Karpas-422 (cell line): ENCODE measurements at regions not wholly inside any gene's neighbourhood (a gene's known extent, or its start where the extent isn't known, plus 50 kb on each side); places are given as distances from the start of the nearest gene placed in this dataset.
"Not testable (repeated sequence)": the region's sequence is repeated elsewhere in the genome, so short reads cannot be mapped to it uniquely, and the experiment has no call there.

Source experiments
- DNase-seq: peaks from one replicate; pipeline ENCODE4 v3.0.0-alpha.2; 2015
- H2AFZ ChIP-seq: fragments of 200-600 bp; sonication (generic); 2 replicates; pipeline ENCODE4 v1.6.1; 2014; ENCODE audit warnings: antibody characterized with exemption, low read length, mixed read lengths
- H3K27ac ChIP-seq: fragments of 200-600 bp; sonication (generic); 2 replicates; pipeline ENCODE4 v1.5.1; 2014; ENCODE audit warnings: mild to moderate bottlenecking, low read length, moderate library complexity
- H3K27me3 ChIP-seq: fragments of 200-600 bp; sonication (generic); 2 replicates; pipeline ENCODE4 v1.6.1; 2014; ENCODE audit warnings: low read length, mixed read lengths
- H3K36me3 ChIP-seq: fragments of 200-600 bp; sonication (generic); 2 replicates; pipeline ENCODE4 v1.6.1; 2014; ENCODE audit warnings: low read length, mixed read lengths; ENCODE audit not compliant: insufficient read depth
- H3K4me1 ChIP-seq: fragments of 200-600 bp; sonication (generic); 2 replicates; pipeline ENCODE4 v1.6.1; 2014; ENCODE audit warnings: mild to moderate bottlenecking, low read length, mixed read lengths
- H3K4me2 ChIP-seq: fragments of 200-600 bp; sonication (generic); 2 replicates; pipeline ENCODE4 v1.6.1; 2014; ENCODE audit warnings: low read length, low read depth, mild to moderate bottlenecking; ENCODE audit not compliant: poor library complexity, severe bottlenecking
- H3K4me3 ChIP-seq: fragments of 200-600 bp; sonication (generic); 2 replicates; pipeline ENCODE4 v1.5.1; 2014; ENCODE audit warnings: mild to moderate bottlenecking, antibody characterized with exemption, low read length, mixed read lengths
- H3K79me2 ChIP-seq: fragments of 200-600 bp; sonication (generic); 2 replicates; pipeline ENCODE4 v1.6.1; 2014; ENCODE audit warnings: mild to moderate bottlenecking, low read length, mixed read lengths
- H3K9ac ChIP-seq: fragments of 200-600 bp; sonication (generic); 2 replicates; pipeline ENCODE4 v1.6.0; 2014; ENCODE audit warnings: low read length
- H3K9me2 ChIP-seq: fragments of 200-600 bp; sonication (generic), shearing (Covaris generic); replicated peaks from 2 replicates; pipeline ENCODE4 v1.6.0; 2014; ENCODE audit warnings: mild to moderate bottlenecking, low read length, moderate library complexity; ENCODE audit not compliant: insufficient read depth
- H3K9me3 ChIP-seq: fragments of 300-700, 200-600 bp; sonication (generic); 2 replicates; pipeline ENCODE4 v1.6.1; 2014; ENCODE audit warnings: low read length, mixed read lengths
- H4K20me1 ChIP-seq: fragments of 200-600 bp; sonication (generic); 2 replicates; pipeline ENCODE4 v1.6.1; 2014; ENCODE audit warnings: mild to moderate bottlenecking, antibody characterized with exemption, low read length, low read depth; ENCODE audit not compliant: insufficient read depth

- H3K9me3 ChIP-seq = no peaks in the 10 kb centered on the region
- no peak overlapping the region for H3K4me3 ChIP-seq
- no peaks in the 10 kb centered on the region for H3K27me3 ChIP-seq
- H3K9me2 ChIP-seq = no peaks in the 10 kb centered on the region
- no peaks in the 10 kb centered on the region for H4K20me1 ChIP-seq
- H3K9ac ChIP-seq = no peak overlapping the region
- no peaks in the 10 kb centered on the region for H3K4me1 ChIP-seq
- DNase-seq = no peak
- H2AFZ ChIP-seq = no peak overlapping the region
- H3K4me2 ChIP-seq = no peak overlapping the region
- no peaks in the 10 kb centered on the region for H3K79me2 ChIP-seq
- H3K27ac ChIP-seq = no peak overlapping the region
- H3K36me3 ChIP-seq = no peaks in the 10 kb centered on the region
These were observed 353.3 kb downstream of the DSC3 start for GRCh38 chr18:30689216-30689615.

GRCh38 chr18:30687501-30687900, 355.0 kb downstream of the DSC3 start:
- Histone ChIP-seq H3K4me2 (no peak overlapping the region), H3K27me3 (no peaks in the 10 kb centered on the region), H3K27ac (no peak overlapping the region), H3K4me1 (no peaks in the 10 kb centered on the region), H4K20me1 (no peaks in the 10 kb centered on the region), H3K79me2 (no peaks in the 10 kb centered on the region), H3K9me3 (no peaks in the 10 kb centered on the region), H3K4me3 (no peak overlapping the region), H2AFZ (no peak overlapping the region), H3K9ac (no peak overlapping the region), H3K9me2 (no peaks in the 10 kb centered on the region), H3K36me3 (no peaks in the 10 kb centered on the region)
- DNase-seq = no peak

GRCh38 chr18:30684825-30685481, 357.6 kb downstream of the DSC3 start:
- no peak for DNase-seq
- H3K9ac ChIP-seq = no peak overlapping the region
- no peaks in the 10 kb centered on the region for H3K79me2 ChIP-seq
- no peaks in the 10 kb centered on the region for H4K20me1 ChIP-seq
- no peak overlapping the region for H3K4me3 ChIP-seq
- no peak overlapping the region for H3K27ac ChIP-seq
- no peak overlapping the region for H3K4me2 ChIP-seq
- no peaks in the 10 kb centered on the region for H3K9me2 ChIP-seq
- no peaks in the 10 kb centered on the region for H3K36me3 ChIP-seq
- H3K27me3 ChIP-seq = no peaks in the 10 kb centered on the region
- no peaks in the 10 kb centered on the region for H3K9me3 ChIP-seq
- no peaks in the 10 kb centered on the region for H3K4me1 ChIP-seq
- no peak overlapping the region for H2AFZ ChIP-seq

GRCh38 chr18:30683836-30684235, 358.7 kb downstream of the DSC3 start:
- Histone ChIP-seq H3K27me3 (no peaks in the 10 kb centered on the region), H3K9me2 (no peaks in the 10 kb centered on the region), H3K79me2 (no peaks in the 10 kb centered on the region), H3K9me3 (no peaks in the 10 kb centered on the region), H3K36me3 (no peaks in the 10 kb centered on the region), H4K20me1 (no peaks in the 10 kb centered on the region), H3K27ac (no peak overlapping the region), H3K4me1 (no peaks in the 10 kb centered on the region), H3K4me2 (no peak overlapping the region), H2AFZ (no peak overlapping the region), H3K4me3 (no peak overlapping the region), H3K9ac (no peak overlapping the region)
- no peak for DNase-seq

- Histone ChIP-seq H3K4me3 (no peak overlapping the region), H3K27me3 (no peaks in the 10 kb centered on the region), H3K9me2 (no peaks in the 10 kb centered on the region), H3K9me3 (no peaks in the 10 kb centered on the region), H4K20me1 (no peaks in the 10 kb centered on the region), H3K36me3 (no peaks in the 10 kb centered on the region), H3K9ac (no peak overlapping the region), H3K4me2 (no peak overlapping the region), H3K79me2 (no peaks in the 10 kb centered on the region), H2AFZ (no peak overlapping the region), H3K4me1 (no peaks in the 10 kb centered on the region), H3K27ac (no peak overlapping the region)
- no peak for DNase-seq
These were observed 359.9 kb downstream of the DSC3 start for GRCh38 chr18:30682672-30683071.

- Histone ChIP-seq H3K9me2 (no peaks in the 10 kb centered on the region), H2AFZ (no peak overlapping the region), H3K9ac (no peak overlapping the region), H3K9me3 (no peaks in the 10 kb centered on the region), H3K4me1 (no peaks in the 10 kb centered on the region), H3K4me3 (no peak overlapping the region), H3K27me3 (no peaks in the 10 kb centered on the region), H3K36me3 (no peaks in the 10 kb centered on the region), H4K20me1 (no peaks in the 10 kb centered on the region), H3K79me2 (no peaks in the 10 kb centered on the region), H3K27ac (no peak overlapping the region), H3K4me2 (no peak overlapping the region)
- no peak for DNase-seq
These were observed 363.1 kb downstream of the DSC3 start for GRCh38 chr18:30679285-30679930.

GRCh38 chr18:30677813-30678212, 364.7 kb downstream of the DSC3 start:
- H3K9me3 ChIP-seq, H3K36me3 ChIP-seq, H3K9me2 ChIP-seq, H3K9ac ChIP-seq, H4K20me1 ChIP-seq, H3K79me2 ChIP-seq, H3K4me3 ChIP-seq, H3K27me3 ChIP-seq, DNase-seq, H3K4me2 ChIP-seq, H2AFZ ChIP-seq, H3K27ac ChIP-seq, H3K4me1 ChIP-seq: not testable (repeated sequence)

GRCh38 chr18:30676053-30676480, 366.5 kb downstream of the DSC3 start:
- H3K9me2 ChIP-seq = no peaks in the 10 kb centered on the region
- no peaks in the 10 kb centered on the region for H3K36me3 ChIP-seq
- no peak overlapping the region for H3K27ac ChIP-seq
- no peaks in the 10 kb centered on the region for H3K9me3 ChIP-seq
- no peaks in the 10 kb centered on the region for H3K4me1 ChIP-seq
- H3K4me2 ChIP-seq = no peak overlapping the region
- H3K9ac ChIP-seq = no peak overlapping the region
- no peak overlapping the region for H3K4me3 ChIP-seq
- no peak for DNase-seq
- no peaks in the 10 kb centered on the region for H3K79me2 ChIP-seq
- H3K27me3 ChIP-seq = no peaks in the 10 kb centered on the region
- no peaks in the 10 kb centered on the region for H4K20me1 ChIP-seq
- H2AFZ ChIP-seq = no peak overlapping the region
